ENCODE measurements at regions not wholly inside any gene's neighbourhood (a gene's known extent, or its start where the extent isn't known, plus 50 kb on each side); places are given as distances from the start of the nearest gene placed in this dataset.
"Not testable (repeated sequence)": the region's sequence is repeated elsewhere in the genome, so short reads cannot be mapped to it uniquely, and the experiment has no call there.

GRCh38 chr4:44985152-44985551 lies 258.8 kb upstream of the GNPDA2 start:
- no peak for DNase-seq (ENCODE audit: low spot score in 2 of 2)
- Histone ChIP-seq H3K27me3 (no peaks in the 10 kb centered on the region), H3K36me3 (no peaks in the 10 kb centered on the region), H3K4me1 (no peaks in the 10 kb centered on the region), H3K4me3 (no peak overlapping the region), H3K27ac (no peak overlapping the region), H3K9me3 (no peaks in the 10 kb centered on the region)
- TF ChIP-seq CTCF (IDR thresholded peaks at IDR 0.05), result no peak
- intact Hi-C loops (cut with DNase I), result no loop called here

GRCh38 chr4:44984083-44984482 lies 257.7 kb upstream of the GNPDA2 start:
- no peaks in the 10 kb centered on the region for H3K9me3 ChIP-seq
- no peak overlapping the region for H3K27ac ChIP-seq
- H3K27me3 ChIP-seq, result no peaks in the 10 kb centered on the region
- TF ChIP-seq CTCF (IDR thresholded peaks at IDR 0.05), result no peak
- no peak overlapping the region for H3K4me3 ChIP-seq
- no peaks in the 10 kb centered on the region for H3K4me1 ChIP-seq
- intact Hi-C loops (cut with DNase I), result no loop called here
- H3K36me3 ChIP-seq, result no peaks in the 10 kb centered on the region
- DNase-seq (ENCODE audit: low spot score in 2 of 2), result no peak

GRCh38 chr4:44983083-44983482 lies 256.7 kb upstream of the GNPDA2 start:
- no peak for TF ChIP-seq CTCF (IDR thresholded peaks at IDR 0.05)
- intact Hi-C loops (cut with DNase I), result no loop called here
- Histone ChIP-seq H3K9me3 (no peaks in the 10 kb centered on the region), H3K27me3 (no peaks in the 10 kb centered on the region), H3K36me3 (no peaks in the 10 kb centered on the region), H3K4me3 (no peak overlapping the region), H3K27ac (no peak overlapping the region), H3K4me1 (no peaks in the 10 kb centered on the region)
- DNase-seq (ENCODE audit: low spot score in 2 of 2), result no peak

GRCh38 chr4:44978020-44978419 lies 251.7 kb upstream of the GNPDA2 start:
- no peaks in the 10 kb centered on the region for H3K36me3 ChIP-seq
- H3K4me3 ChIP-seq, result no peak overlapping the region
- DNase-seq (ENCODE audit: low spot score in 2 of 2), result no peak
- no peaks in the 10 kb centered on the region for H3K4me1 ChIP-seq
- no peak overlapping the region for H3K27ac ChIP-seq
- no peaks in the 10 kb centered on the region for H3K27me3 ChIP-seq
- no peaks in the 10 kb centered on the region for H3K9me3 ChIP-seq
- no peak for TF ChIP-seq CTCF (IDR thresholded peaks at IDR 0.05)
- intact Hi-C loops (cut with DNase I), result no loop called here

- intact Hi-C loops (cut with DNase I), result no loop called here
- Histone ChIP-seq H3K4me1 (no peaks in the 10 kb centered on the region), H3K4me3 (no peak overlapping the region), H3K27me3 (no peaks in the 10 kb centered on the region), H3K9me3 (no peaks in the 10 kb centered on the region), H3K36me3 (no peaks in the 10 kb centered on the region), H3K27ac (no peak overlapping the region)
- no peak for TF ChIP-seq CTCF (IDR thresholded peaks at IDR 0.05)
- DNase-seq (ENCODE audit: low spot score in 2 of 2), result no peak
Measured at GRCh38 chr4:44965435-44966095, 239.2 kb upstream of the GNPDA2 start.

- H3K27me3 ChIP-seq; H3K4me3 ChIP-seq; H3K9me3 ChIP-seq; DNase-seq (ENCODE audit: low spot score in 2 of 2); H3K36me3 ChIP-seq; H3K27ac ChIP-seq; H3K4me1 ChIP-seq; intact Hi-C loops (cut with DNase I): not testable (repeated sequence)
Measured at GRCh38 chr4:44964086-44964485, 237.7 kb upstream of the GNPDA2 start.

Measured in ascending aorta (tissue), 2 donors.